OCI-LY7 (cell line): ENCODE measurements at regions not wholly inside any gene's neighbourhood (a gene's known extent, or its start where the extent isn't known, plus 50 kb on each side); places are given as distances from the start of the nearest gene placed in this dataset.

Experiments used
- EZH2phosphoT487 ChIP-seq: fragments of 200-600 bp; sonication (generic); IDR thresholded peaks from 2 replicates; pipeline ENCODE4 v1.6.1; 2018; ENCODE audit warnings: low read depth, borderline replicate concordance, mild to moderate bottlenecking, mixed run types, antibody characterized with exemption, low read length, moderate library complexity, mixed read lengths
- TF ChIP-seq, protein P1 (sequence below): fragments of 200-600 bp; sonication (generic); conservative IDR thresholded peaks from 2 replicates; pipeline ENCODE4 v1.5.1; 2014; ENCODE audit warnings: mild to moderate bottlenecking, antibody characterized with exemption, low read length, moderate library complexity, mixed read lengths

- TF ChIP-seq, protein P1, sequence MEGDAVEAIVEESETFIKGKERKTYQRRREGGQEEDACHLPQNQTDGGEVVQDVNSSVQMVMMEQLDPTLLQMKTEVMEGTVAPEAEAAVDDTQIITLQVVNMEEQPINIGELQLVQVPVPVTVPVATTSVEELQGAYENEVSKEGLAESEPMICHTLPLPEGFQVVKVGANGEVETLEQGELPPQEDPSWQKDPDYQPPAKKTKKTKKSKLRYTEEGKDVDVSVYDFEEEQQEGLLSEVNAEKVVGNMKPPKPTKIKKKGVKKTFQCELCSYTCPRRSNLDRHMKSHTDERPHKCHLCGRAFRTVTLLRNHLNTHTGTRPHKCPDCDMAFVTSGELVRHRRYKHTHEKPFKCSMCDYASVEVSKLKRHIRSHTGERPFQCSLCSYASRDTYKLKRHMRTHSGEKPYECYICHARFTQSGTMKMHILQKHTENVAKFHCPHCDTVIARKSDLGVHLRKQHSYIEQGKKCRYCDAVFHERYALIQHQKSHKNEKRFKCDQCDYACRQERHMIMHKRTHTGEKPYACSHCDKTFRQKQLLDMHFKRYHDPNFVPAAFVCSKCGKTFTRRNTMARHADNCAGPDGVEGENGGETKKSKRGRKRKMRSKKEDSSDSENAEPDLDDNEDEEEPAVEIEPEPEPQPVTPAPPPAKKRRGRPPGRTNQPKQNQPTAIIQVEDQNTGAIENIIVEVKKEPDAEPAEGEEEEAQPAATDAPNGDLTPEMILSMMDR, result no peak
- TF ChIP-seq EZH2phosphoT487, result no peak
Observed at GRCh38 chr21:26719750-26720149, 125.5 kb downstream of the ADAMTS1 start.
